Neutrophil (primary cell): ENCODE measurements at regions not wholly inside any gene's neighbourhood (a gene's known extent, or its start where the extent isn't known, plus 50 kb on each side); places are given as distances from the start of the nearest gene placed in this dataset.

ENCODE experiments used
- H3K27ac ChIP-seq: fragments of 200-600 bp; sonication (generic); 2 replicates; pipeline ENCODE4 v1.5.1; 2016; ENCODE audit warnings: mild to moderate bottlenecking, moderate library complexity
- H3K27me3 ChIP-seq: fragments of 200-600 bp; sonication (generic); 2 replicates; pipeline ENCODE4 v1.6.0; 2016; ENCODE audit warnings: mild to moderate bottlenecking
- H3K36me3 ChIP-seq: fragments of 200-600 bp; sonication (generic); 2 replicates; pipeline ENCODE4 v1.5.1; 2017
- H3K4me1 ChIP-seq, 2 experiments: fragments of 200-600 bp in 1 of 2; sonication (generic) in 1 of 2; 1 replicate in 1 of 2; 2 replicates in 1 of 2; pipeline versions ENCODE4 v1.5.1 to v1.6.1; 2013 to 2016; ENCODE audit warnings: low read depth in 1 of 2, low read length in 1 of 2, mild to moderate bottlenecking in 1 of 2, moderate library complexity in 1 of 2; ENCODE audit not compliant: control insufficient read depth in 1 of 2, insufficient read depth in 1 of 2
- H3K4me3 ChIP-seq, 2 experiments: fragments of 200-600 bp in 1 of 2; sonication (generic) in 1 of 2; 1 replicate in 1 of 2; 2 replicates in 1 of 2; pipeline ENCODE4 v1.5.1; 2013 to 2016; ENCODE audit warnings: low read depth in 1 of 2, low read length in 1 of 2, mild to moderate bottlenecking in 1 of 2, moderate library complexity in 1 of 2
- H3K9me3 ChIP-seq: fragments of 200-600 bp; sonication (generic); 2 replicates; pipeline ENCODE4 v1.5.1; 2016
- CTCF ChIP-seq: fragments of 200-600 bp; sonication (generic); IDR thresholded peaks from 2 replicates; pipeline ENCODE4 v1.5.1; 2016; ENCODE audit warnings: antibody characterized with exemption

- Histone ChIP-seq H3K4me3 (no peak overlapping the region), H3K27me3 (peaks cover 9% of the 10 kb centered on the region), H3K4me1 (no peaks in the 10 kb centered on the region), H3K9me3 (no peaks in the 10 kb centered on the region), H3K36me3 (no peaks in the 10 kb centered on the region), H3K27ac (no peak overlapping the region)
- no peak for TF ChIP-seq CTCF
Measured at GRCh38 chr1:9448132-9449109, 90.8 kb upstream of the SLC25A33 start.

DNA sequence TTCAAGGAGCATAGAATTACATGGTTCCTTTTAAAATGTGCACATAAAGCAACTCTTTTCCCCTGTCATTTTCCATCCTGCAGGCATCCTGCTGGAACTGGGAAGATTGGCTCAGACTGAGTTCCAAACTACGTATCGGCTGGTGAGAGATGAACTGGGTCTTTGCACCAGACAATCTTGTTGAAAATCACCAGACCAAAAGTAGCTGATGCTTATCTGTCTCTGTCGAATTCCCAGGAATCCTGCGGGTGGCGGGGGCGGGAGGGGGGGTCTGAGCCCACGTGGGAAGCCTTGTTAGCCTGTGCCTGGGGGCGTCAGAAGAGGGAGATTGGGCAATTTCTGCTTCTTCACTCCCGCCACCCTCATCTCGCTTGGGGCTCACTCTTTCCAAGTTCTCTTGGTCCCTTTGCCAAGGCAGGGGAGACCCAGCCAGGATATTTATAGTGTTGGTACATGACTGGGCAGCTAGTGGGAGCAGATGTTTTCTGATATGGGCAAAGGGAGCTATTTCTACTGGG lies 90.1 kb upstream of the SLC25A33 start:
- Histone ChIP-seq H3K9me3 (no peaks in the 10 kb centered on the region), H3K27me3 (peaks cover 9% of the 10 kb centered on the region), H3K4me3 (no peak overlapping the region), H3K27ac (no peak overlapping the region), H3K4me1 (no peaks in the 10 kb centered on the region), H3K36me3 (no peaks in the 10 kb centered on the region)
- TF ChIP-seq CTCF: no peak

DNA sequence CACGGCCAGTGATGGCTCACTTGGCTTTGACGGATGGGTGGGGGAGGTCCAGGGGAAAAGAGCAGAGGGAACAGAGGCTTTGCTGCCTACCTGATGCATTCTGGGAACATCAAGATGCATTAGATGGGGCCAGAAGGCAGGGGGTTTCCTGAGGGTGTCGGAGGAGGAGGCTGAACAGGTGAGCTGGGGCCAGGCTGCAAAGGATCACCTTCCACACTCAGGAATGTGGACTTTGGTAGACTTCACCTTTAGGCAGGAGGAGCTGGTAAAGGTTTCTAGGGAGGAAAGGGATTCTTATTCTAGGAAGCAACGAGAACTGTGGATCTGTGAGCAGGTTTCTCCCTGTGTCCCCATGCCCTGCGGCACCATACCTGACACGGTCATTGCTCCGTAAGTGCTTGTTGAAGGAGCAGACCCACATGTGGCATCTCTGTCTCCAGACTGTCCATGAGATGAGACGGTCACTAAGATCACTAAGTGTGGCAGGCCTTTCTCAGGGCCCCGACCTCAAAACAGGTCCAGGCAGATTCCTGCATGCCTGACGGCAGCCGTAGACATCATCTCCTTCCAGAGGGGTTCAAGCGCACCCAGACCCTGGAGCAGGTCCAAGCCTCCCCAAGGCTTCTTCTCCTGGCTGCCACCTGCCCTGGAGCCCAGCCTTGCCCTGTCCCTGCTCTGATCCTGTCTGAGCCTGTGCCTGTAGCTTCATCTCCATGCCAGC lies 89.1 kb upstream of the SLC25A33 start:
- H3K27ac ChIP-seq: no peak overlapping the region
- no peaks in the 10 kb centered on the region for H3K9me3 ChIP-seq
- no peak for TF ChIP-seq CTCF
- H3K4me3 ChIP-seq: no peak overlapping the region
- H3K27me3 ChIP-seq: peaks cover 9% of the 10 kb centered on the region
- no peaks in the 10 kb centered on the region for H3K36me3 ChIP-seq
- no peaks in the 10 kb centered on the region for H3K4me1 ChIP-seq

DNA sequence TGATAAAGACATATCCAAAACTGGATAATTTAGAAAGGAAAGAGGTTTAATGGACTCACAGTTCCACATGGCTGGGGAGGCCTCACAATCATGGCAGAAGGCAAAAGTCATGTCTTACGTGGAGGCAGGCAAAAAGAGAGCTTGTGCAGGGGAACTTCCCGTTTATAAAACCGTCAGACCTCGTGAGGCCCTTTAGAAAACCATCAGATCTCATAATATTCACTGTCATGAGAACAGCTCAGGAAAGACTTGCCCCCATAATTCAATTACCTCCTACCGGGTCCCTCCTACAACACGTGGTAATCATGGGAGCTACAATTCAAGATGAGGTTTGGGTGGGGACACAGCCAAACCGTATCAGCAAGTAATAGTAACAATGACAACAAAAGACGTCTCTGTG lies 88.2 kb upstream of the SLC25A33 start:
- Histone ChIP-seq H3K4me1 (no peaks in the 10 kb centered on the region), H3K9me3 (no peaks in the 10 kb centered on the region), H3K27ac (no peak overlapping the region), H3K36me3 (no peaks in the 10 kb centered on the region), H3K4me3 (no peak overlapping the region), H3K27me3 (peaks cover 9% of the 10 kb centered on the region)
- no peak for TF ChIP-seq CTCF

- Histone ChIP-seq H3K27me3 (peaks cover 9% of the 10 kb centered on the region), H3K36me3 (no peaks in the 10 kb centered on the region), H3K9me3 (no peaks in the 10 kb centered on the region), H3K27ac (no peak overlapping the region), H3K4me3 (no peak overlapping the region), H3K4me1 (no peaks in the 10 kb centered on the region)
- no peak for TF ChIP-seq CTCF
Measured at GRCh38 chr1:9452516-9453140, 86.6 kb upstream of the SLC25A33 start.
